ENCODE measurements at regions not wholly inside any gene's neighbourhood (a gene's known extent, or its start where the extent isn't known, plus 50 kb on each side); places are given as distances from the start of the nearest gene placed in this dataset.

GRCh38 chr7:11297126-11297625 is 323.5 kb downstream of the PHF14 start:
- no peak for DNase-seq (ENCODE audit: extremely low spot score)
- no peak for TF ChIP-seq CTCF (IDR thresholded peaks at IDR 0.05; ENCODE audit: control extremely low read depth, extremely low read depth, low read depth, missing control alignments)
- CTCF ChIA-PET = interaction anchor here (1.3 to 1.6 kb wide), 2 partner anchors 10 to 15 kb away, joined by 3 read pairs; no protein-coding TSS in a partner anchor
- POLR2A ChIA-PET = no interaction called here

- CTCF ChIA-PET = interaction anchor here (0.8 to 1.6 kb wide), 3 partner anchors 10 to 38 kb away, joined by 3 read pairs; no protein-coding TSS in a partner anchor
Measured at GRCh38 chr7:11297764-11298163, 324.1 kb downstream of the PHF14 start.

GRCh38 chr7:11298220-11298619 is 324.5 kb downstream of the PHF14 start:
- TF ChIP-seq CTCF (IDR thresholded peaks at IDR 0.05; ENCODE audit: control extremely low read depth, extremely low read depth, low read depth, missing control alignments) = no peak
- DNase-seq (ENCODE audit: extremely low spot score) = no peak
- CTCF ChIA-PET = interaction anchor here (0.8 to 1.6 kb wide), 3 partner anchors 9 to 39 kb away, joined by 3 read pairs; no protein-coding TSS in a partner anchor
- POLR2A ChIA-PET = no interaction called here

More at GRCh38 chr7:11297764-11298163, 324.1 kb downstream of the PHF14 start:
- TF ChIP-seq CTCF (IDR thresholded peaks at IDR 0.05; ENCODE audit: control extremely low read depth, extremely low read depth, low read depth, missing control alignments) = no peak
- POLR2A ChIA-PET = no interaction called here
- no peak for DNase-seq (ENCODE audit: extremely low spot score)

GRCh38 chr7:11300241-11300640 is 326.6 kb downstream of the PHF14 start:
- POLR2A ChIA-PET = no interaction called here
- no peak for TF ChIP-seq CTCF (IDR thresholded peaks at IDR 0.05; ENCODE audit: control extremely low read depth, extremely low read depth, low read depth, missing control alignments)

GRCh38 chr7:11302121-11302520 is 328.4 kb downstream of the PHF14 start:
- no peak for TF ChIP-seq CTCF (IDR thresholded peaks at IDR 0.05; ENCODE audit: control extremely low read depth, extremely low read depth, low read depth, missing control alignments)
- ChIA-PET POLR2A (no interaction called here), CTCF (interaction anchor here (1.0 to 1.6 kb wide), 4 partner anchors 11 to 41 kb away, joined by 3 to 4 read pairs (median 3); no protein-coding TSS in a partner anchor)
- DNase-seq (ENCODE audit: extremely low spot score) = no peak

More at GRCh38 chr7:11300241-11300640, 326.6 kb downstream of the PHF14 start:
- DNase-seq (ENCODE audit: extremely low spot score) = no peak
- CTCF ChIA-PET = no interaction called here

GRCh38 chr7:11313801-11314200 is 340.1 kb downstream of the PHF14 start:
- CTCF ChIA-PET = no interaction called here
- DNase-seq (ENCODE audit: extremely low spot score) = no peak
- POLR2A ChIA-PET = no interaction called here
- TF ChIP-seq CTCF (IDR thresholded peaks at IDR 0.05; ENCODE audit: control extremely low read depth, extremely low read depth, low read depth, missing control alignments) = no peak
